Stimulated activated CD8-positive, alpha-beta memory T cell treated with anti-CD3 and anti-CD28 coated beads, Interleukin-2, amount 100 ng/mL, for 48 hours (primary cell): ENCODE measurements at regions not wholly inside any gene's neighbourhood (a gene's known extent, or its start where the extent isn't known, plus 50 kb on each side); places are given as distances from the start of the nearest gene placed in this dataset.
"Not testable (repeated sequence)": the region's sequence is repeated elsewhere in the genome, so short reads cannot be mapped to it uniquely, and the experiment has no call there.

Source experiments
- DNase-seq, 2 donors: peaks; one replicate each; pipeline ENCODE4 v3.0.0-alpha.2; 2020; ENCODE audit warnings: low read depth in 2 of 2

DNA sequence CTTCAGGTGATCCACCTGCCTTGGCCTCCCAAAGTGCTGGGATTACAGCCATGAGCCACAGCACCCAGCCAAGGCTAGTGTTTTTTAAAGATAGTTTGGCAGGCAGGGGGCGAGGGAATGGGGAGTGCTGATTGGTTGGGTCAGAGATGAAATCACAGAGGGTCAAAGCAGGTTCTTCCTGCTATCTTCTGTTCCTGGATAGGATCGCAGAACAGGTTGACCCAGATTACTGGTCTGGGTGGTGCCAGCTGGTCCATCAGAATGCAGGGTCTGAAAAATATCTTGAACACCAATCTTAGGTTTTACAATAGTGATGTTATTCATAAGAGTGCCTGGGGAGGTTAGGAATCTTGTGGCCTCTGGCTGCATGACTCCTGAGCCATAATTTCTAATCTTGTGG is 272.2 kb downstream of the CD83 start:
- not testable (repeated sequence) for DNase-seq

- no peak for DNase-seq
Observed at GRCh38 chr6:14390805-14391204, 273.2 kb downstream of the CD83 start.

GRCh38 chr6:14393910-14394309 is 276.3 kb downstream of the CD83 start:
- no peak for DNase-seq

GRCh38 chr6:14396392-14396791 is 278.8 kb downstream of the CD83 start:
- DNase-seq = no peak

- no peak for DNase-seq
Observed at GRCh38 chr6:14396826-14397517, 279.4 kb downstream of the CD83 start.

DNA sequence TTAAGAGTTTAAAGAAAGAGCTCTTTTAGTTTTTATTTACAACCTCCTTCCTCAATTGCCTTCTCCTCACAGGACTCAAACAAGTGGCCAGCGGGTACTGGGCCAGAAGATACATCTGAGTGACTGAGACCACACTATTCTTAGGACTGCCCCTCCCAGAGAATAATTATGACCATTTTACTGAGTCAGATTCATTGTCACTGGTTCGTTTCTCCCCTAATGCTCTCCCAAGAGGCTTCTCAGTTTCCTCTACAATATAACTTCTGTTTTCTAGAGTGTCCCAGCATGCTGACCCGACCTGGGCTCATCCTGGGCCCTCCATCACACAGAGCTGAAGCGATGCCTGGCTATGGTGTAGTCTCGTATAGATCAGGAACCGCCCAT is 279.9 kb downstream of the CD83 start:
- no peak for DNase-seq

DNA sequence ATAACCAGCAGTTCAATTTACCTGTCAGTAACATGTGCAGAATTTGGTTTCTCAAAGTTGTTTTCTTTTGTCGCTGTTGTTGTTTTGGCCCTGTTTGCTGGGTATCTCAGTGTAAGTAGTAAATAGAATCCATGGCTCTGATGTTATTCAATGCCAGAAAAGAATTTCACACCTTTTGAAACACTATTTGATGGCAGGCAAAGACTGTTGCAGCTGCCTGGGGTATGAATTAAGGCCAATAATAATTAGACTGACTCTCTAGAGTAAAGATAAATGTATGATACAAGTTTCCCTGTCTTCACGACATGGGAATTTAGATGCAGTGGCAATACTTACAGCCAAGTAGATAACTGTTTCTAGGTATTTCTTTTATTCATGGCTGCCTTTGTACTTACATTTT is 281.4 kb downstream of the CD83 start:
- DNase-seq = no peak

DNA sequence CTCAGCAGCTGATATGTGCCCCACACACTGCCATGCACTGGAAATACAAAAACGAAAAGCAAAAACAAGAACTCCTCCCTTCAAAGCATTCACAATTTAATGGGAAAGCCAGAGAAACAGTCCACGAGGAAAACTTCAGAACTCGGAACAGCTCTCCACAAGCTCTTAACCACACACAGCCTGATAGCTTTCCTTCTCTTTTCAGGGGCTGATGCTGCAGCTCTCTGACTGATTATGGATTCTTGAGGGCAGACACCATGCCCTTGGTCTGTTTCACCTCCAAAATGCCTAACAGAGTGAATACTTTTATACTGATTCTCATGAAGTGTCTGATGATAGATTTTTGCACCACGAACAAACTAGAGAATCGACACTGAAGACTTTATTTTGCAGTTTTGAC is 282.1 kb downstream of the CD83 start:
- DNase-seq = no peak

GRCh38 chr6:14401246-14401645 is 283.7 kb downstream of the CD83 start:
- no peak for DNase-seq

DNA sequence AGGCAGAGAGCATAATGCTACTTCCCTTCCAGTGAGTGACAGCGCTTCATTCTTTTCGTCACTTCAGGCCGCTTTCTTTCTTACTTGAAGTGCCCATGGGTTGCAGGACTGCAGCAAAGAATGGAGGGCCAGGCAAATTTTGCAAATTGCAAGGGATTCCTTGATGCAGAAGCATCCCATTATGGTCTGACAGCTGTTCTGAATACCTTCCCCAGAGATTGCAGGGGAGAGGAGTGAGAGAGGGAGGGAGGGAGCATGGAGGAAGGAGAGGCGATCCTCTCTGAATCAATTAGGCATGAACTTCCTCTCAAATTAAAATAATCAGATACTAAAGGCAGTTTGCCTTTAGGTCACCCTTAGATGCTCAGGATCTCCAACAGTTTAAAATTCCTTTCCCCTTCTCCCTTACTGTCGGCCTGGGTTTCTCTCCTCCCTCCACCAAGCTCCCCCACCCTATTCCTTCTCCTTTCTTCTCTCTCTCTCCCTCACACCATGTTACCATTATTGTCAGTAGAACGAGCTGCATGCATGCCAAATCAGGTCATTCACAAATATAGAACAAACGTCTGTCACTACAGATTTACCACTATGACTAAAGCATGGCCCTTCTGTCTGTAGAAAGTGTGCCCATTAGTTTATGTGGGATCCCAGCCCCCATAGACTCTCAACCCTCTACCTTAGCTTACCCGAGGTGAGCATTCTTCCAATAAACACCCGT is 289.2 kb downstream of the CD83 start:
- no peak for DNase-seq

- DNase-seq = no peak
Observed at GRCh38 chr6:14408446-14408845, 290.9 kb downstream of the CD83 start.

DNA sequence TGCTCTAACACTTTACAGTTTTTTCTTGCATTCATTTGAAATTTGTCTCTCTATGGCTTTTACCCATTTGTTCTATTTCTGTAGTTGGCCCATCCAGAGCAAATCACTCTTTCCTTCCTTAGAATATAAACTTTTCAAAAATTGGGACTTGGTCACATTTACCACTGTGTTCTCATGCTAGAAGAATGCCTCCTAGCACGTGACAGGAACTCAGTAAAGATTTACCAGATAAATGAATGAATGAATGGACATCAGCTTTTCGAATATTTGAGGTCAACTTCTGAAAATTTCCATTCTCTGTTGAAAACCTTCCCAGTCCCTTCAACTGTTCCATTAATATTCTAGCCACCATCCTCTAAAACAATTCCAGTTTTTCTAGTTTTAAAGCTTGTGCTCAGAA is 294.5 kb downstream of the CD83 start:
- DNase-seq = no peak

GRCh38 chr6:14415452-14415851 is 297.9 kb downstream of the CD83 start:
- DNase-seq = no peak

- DNase-seq = no peak
Observed at GRCh38 chr6:14417377-14417776, 299.8 kb downstream of the CD83 start.

- not testable (repeated sequence) for DNase-seq
Observed at GRCh38 chr6:14419224-14419623, 301.7 kb downstream of the CD83 start.

GRCh38 chr6:14422061-14422460 is 304.5 kb downstream of the CD83 start:
- no peak for DNase-seq

GRCh38 chr6:14422917-14423316 is 305.3 kb downstream of the CD83 start:
- no peak for DNase-seq

DNA sequence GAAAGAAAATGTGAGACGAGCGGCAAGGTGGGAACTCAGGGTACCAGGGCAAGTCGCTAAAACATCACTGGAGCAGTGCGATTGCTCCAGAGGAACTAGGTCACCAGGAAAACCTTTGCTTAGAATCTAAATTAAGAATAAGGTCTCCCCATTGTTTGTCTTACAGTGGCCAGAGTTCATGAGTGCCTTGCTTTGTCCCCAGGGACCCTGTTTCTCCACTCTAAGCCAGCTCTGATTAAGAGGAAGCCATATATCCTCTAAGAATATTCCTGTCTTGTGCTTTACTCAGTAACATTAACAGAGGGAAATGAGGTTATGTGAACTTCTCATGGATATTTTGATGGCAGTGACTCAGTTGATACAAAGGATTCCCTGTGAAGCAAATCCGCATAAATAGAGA is 305.8 kb downstream of the CD83 start:
- DNase-seq = no peak

DNA sequence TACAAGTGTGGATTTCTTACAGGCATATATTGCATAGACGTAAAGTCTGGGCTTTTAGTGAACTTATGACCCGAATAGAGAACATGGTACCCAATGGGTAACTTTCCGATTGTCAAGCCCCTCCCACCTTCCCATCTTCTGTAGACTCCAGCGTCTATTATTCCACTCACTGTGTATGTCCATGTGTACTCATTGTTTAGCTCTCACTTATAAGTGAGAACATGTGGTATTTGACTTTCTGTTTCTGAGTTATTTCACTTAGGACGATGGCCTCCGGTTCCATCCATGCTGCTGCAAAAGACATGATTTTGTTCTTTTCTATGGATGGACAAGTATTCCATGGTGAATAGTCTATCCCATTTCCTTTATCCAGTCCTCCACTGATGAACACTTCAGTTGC is 306.4 kb downstream of the CD83 start:
- DNase-seq = no peak

DNA sequence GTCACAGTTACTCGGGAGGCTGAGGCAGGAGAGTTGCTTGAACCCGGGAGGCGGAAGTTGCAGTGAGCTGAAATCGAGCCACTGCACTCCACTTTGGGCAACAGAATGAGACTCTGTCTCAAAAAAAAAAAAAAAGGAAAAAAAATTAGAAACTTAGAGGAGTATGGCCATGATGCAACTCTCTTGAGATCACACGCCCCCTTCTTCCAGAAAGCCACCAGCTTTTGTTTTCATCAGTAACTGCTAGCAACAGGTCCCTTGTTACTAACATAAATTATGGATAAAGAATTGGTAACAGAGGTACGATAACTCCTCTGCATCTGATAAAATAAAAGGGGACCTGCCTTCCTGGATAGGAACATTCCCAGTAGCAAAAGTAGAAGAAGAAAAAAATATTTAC is 308.2 kb downstream of the CD83 start:
- no peak for DNase-seq

DNA sequence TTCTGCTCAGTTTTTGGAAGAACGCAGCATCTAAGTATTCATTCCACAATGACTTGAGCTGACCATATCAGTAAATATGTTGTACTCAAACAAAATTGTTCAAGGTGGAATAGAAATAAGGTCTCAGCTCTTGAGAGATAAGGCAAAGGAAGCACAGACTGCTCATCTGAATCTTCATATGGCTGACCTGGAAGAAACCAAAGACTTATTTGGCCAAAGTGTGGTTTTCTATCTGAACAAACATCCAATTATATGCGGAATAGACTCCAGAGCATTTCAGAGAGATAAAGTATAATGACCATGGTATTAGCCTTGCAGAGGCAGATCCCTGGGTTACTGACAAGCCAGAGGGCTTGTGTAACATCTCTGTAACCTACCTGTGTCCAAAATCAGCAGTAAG is 308.7 kb downstream of the CD83 start:
- no peak for DNase-seq

DNA sequence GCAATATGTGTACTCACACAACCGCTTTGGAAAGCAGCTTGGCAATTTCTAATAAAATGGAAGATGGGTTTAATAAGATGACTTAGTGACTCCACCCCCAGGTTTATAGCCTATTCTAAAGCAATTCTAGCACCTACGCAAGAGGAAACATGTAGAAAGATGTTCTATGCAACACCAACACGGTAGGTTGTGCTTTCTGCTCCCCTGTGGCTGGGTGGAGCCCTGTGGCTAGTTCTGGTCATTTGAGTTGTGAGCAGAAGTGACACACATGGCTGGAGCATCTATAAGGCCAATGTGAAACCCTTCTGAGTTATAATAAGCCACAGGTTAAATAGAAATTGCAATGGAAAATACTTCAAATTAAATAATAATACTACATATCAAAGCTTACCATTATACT is 310.7 kb downstream of the CD83 start:
- DNase-seq = no peak

- DNase-seq = no peak
Observed at GRCh38 chr6:14429396-14429795, 311.8 kb downstream of the CD83 start.

GRCh38 chr6:14430218-14430617 is 312.6 kb downstream of the CD83 start:
- no peak for DNase-seq
